Frontal cortex (tissue), 3 donors: ENCODE measurements at regions not wholly inside any gene's neighbourhood (a gene's known extent, or its start where the extent isn't known, plus 50 kb on each side); places are given as distances from the start of the nearest gene placed in this dataset.
"Not testable (repeated sequence)": the region's sequence is repeated elsewhere in the genome, so short reads cannot be mapped to it uniquely, and the experiment has no call there.

Experiments
- DNase-seq, 2 donors: peaks; one replicate each; pipeline ENCODE4 v3.0.0; 2012; ENCODE audit warnings: low spot score in 2 of 2
- FAIRE-seq: peaks from 2 replicates; lab custom pipeline; 2012; peaks lifted over from hg19 to GRCh38; lab: Jason Lieb, UNC
- donor health status: control.
- donor health status: control.
- donor health status: control.

DNA sequence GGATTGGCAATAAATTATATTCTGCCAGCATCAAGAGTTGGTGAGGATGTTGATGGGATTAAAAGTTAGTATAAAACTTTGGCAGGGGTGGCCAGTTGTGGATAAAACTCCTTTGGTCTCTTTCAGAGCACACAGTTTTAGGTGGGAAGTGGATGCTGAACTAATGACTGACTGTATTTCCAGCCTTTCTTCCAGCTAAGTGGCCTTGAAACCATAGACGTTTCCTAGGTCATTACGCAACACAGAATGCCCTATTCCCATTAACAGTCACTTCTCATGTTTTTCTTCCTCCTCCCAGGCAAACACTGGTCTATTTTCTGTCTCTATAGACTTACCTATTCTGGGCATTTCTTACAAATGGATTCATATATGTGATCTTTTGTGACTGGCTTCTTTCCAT, 467.4 kb downstream of the NEBL start:
- no peak for FAIRE-seq
- no peak for DNase-seq

DNA sequence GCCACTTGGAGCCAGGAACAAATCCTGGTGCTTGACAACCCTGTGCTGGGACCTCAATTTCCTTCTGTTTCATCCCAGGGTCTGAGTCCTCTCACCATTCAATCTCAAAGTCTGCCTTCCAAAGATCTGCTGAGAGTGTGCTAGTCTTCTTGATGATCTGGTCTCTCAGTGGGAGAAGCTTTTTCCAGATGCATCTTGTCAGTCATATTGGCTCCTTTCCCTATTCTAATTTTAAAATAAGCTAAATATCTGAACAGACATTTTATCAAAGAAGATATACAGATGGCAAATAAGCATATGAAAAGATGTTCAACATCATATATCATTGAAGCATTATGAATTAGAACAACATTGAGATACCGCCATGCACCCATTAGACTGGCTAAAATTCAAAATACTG, 469.3 kb downstream of the NEBL start:
- no peak for FAIRE-seq
- no peak for DNase-seq

DNA sequence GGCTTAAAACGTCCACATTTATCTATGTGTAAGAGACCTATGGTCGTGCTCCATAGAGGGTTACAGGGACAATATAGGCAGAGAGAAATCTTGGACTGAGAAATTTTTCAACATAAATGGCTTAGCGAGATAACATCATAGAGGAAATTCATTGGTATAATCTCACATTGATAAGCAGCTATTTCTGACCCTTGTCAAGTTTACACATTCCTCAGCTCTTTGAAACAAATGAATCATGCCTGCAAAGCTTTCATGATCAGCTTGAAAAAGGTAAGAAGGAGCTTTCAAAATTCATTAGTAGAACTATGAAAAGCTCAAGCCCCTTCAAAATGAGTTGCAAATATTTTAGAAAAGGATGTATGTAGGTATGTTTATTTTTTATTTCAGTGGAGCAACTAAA, 478.8 kb downstream of the NEBL start:
- FAIRE-seq (no peak), DNase-seq (no peak)

DNA sequence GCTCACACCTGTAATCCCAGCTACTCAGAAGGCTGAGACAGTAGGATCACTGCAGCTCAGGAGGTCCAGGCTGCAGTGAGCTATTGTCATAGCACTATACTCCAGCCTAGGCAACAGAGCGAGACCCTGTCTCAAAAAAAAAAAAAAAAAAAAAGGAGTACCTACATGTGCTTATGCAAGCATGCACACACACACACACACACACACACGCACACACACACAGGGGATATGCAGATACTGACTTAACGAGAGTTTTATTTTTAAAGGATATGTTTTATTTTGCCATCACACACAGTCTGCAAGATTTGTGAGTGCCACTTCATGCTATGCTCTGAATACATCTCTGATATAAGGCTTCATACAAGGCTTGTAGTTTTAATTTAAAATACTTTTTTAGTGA, 479.3 kb downstream of the NEBL start:
- no peak for DNase-seq
- FAIRE-seq = no peak

DNA sequence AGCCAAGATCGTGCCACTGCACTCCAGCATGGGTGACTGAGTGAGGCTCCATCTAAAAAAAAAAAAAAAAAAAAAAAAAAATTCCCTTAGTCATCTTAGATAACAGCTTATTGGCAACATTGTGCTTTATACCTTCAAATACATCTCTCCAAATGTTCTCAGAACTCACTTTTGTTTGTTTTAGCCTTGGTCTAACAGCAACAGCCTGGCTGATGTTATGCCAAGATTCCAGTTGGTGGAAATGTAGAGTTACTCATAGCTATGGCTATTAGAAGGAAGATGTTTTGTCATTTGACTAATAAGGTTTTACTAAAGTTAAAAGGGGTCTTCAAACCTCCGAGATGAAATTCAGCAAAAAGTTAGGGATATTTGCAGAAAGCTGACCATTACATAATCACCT, 481.4 kb downstream of the NEBL start:
- DNase-seq (no peak), FAIRE-seq (no peak)

DNA sequence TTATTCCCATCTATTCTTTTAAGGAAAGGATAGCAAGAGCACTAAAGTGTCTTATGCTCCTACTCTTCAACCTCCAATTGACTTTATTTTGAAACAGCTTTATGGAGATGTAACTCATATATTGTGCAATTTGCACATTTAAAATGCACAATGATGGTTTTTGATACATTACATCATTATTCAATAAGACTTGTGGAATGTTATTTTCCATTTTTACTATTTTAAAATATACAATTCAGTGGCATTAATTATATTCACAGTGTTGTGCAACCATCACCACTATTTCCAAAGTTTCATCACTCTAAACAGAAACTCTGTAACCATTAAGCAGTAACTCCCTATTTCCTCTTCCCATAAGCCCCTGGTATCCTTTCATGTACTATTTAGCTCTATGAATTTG, 489.8 kb downstream of the NEBL start:
- DNase-seq (no peak), FAIRE-seq (no peak)

DNA sequence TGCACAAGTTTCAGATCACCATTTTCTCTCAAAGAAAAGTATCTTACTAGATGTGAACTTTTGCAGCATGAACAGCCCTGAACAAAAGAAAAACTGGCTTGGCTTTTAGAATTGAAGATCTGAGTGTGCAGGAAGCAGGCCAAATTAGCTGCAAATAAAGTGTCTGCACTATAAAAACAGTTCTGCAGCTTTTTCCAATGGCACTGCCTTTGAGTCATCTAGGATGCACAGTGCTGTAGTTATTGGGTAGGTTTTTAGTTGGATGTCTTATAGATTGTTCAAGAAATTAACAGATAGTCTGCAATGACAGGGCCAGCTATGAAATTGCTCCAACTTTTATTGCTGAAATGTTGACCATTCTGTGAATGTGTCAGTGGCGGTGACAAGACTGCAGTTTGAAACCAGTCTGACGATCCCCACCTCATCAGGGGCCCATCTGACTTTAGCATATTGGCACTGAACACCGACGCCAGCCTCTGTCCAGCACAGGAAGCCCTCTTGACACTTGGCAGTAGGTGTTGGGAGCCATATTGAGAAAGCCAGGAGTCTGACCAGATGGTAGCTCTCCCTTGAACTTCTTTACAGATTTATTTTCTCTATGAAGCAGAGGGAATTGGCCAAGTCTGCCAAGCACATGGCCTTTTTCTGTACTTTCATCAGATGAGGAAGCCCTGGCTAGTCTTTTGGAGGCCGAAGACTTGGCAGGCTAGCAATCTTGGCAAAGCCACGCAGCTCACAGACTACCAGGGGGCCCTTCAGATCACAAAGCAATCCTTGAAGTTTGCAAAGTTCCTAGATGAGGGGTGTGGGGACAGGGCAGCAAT, 490.6 kb downstream of the NEBL start:
- no peak for FAIRE-seq
- peak in 1 of 2 donors; percentile 6 for DNase-seq

DNA sequence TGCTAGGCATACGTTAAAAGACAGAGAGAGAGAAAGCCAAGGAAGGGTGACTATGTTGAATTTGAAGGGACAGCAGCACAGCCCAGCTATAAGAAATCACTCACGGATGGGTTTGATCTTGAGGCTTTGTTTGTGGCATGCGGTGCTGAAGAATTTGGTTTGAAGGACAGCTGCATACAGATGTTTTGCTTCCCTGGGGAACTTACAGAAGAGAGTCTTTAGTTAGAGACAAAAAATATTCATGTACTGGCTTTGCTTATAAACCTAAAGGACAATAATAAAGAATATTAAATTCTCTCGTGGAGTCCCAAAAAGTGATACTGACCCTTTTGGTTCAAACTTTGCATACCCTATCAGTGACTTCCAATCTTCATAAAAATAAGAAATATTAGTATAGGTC, 491.4 kb downstream of the NEBL start:
- FAIRE-seq (no peak), DNase-seq (no peak)

DNA sequence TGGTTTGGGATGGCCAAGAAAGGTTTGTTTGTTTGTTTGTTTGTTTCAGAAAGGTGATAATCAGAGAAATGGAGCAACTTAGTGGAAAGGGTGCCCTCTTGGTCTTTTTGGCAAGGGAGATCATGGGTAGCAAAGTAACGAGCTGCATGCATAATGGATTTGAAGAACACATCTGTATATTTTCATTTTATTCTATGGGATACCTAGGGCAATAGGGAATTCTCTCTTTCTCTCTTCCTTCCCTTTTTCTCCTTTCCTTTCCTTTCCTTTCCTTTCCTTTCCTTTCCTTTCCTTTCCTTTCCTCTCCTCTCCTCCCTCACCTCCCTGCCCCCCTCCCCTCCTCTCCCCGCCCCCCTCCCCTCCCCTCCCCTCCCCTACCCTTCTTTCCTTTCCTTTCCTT, 492.1 kb downstream of the NEBL start:
- DNase-seq = no peak
- FAIRE-seq = no peak

DNA sequence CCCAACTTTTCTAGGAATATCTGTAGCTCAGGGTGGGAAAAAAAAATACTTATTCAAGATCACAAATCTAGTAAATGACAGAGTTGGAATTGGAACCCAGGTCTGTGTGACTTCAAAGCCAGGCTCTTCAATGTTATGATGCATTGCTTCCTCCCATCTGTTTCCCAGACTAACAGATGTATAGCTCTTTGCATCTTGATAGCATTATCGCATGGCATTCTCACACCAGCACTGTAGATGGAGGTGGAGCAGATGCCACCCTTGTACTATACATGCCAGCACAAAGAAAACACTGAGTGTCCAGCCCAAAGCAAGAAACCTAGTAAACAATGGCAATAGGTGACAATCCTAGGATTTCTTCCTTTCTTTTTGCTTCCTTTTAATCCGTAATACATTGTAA, 497.3 kb downstream of the NEBL start:
- DNase-seq (no peak), FAIRE-seq (no peak)

DNA sequence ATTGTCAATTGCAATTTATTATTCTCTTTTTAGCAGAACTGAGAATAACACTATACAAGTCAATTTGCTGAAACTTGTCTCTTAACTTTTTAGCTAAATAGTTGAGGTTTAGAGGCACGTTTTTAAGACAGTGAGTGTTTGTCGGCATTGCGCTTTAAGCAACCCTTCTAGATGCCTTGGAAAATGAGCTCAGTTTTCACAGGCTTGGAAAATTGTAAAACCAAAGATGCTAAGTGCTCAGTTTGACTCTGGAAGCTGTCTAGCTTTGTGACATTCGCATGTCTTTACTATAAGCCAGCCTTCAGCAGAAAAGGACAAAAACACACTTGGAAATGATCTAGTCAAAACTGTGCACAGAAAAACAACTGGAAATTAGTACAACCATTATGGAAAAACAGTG, 500.4 kb downstream of the NEBL start:
- DNase-seq (no peak), FAIRE-seq (no peak)

DNA sequence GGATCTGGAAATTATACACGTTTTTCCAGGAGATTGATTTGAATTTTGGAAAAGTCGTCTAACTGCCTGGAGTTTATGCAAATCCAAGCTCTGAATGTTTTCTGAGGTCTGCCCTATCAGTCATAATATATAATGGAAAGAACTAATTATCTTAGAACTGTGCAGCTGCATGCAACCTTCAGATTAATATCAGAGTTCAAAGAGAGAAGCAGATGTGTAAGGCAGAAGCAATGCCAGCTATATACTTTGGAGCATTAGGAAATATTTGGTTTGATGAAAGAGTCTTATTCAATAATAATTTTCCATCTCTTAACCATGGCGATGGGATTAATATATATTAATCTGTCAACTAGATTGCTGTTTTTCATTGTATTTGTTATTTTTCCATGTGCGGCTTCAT, 500.9 kb downstream of the NEBL start:
- DNase-seq (no peak), FAIRE-seq (no peak)

DNA sequence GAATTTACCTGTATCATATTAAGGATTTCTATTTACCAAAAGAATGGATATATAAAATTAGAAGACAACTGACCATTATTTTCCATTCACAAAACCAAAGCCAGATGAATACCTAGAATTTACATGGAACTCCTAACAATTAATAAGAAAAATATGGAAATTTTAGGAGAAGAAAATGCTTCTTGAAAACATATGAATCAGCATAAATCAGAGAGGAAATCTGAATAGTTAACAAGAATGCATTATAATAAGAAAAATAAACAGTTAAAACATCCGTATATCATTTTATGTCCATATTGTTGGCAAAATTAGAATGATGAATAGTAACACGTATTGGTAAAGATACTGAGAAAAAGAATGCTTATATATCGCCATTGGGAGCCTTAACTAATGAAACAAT, 505.5 kb downstream of the NEBL start:
- FAIRE-seq = no peak

DNA sequence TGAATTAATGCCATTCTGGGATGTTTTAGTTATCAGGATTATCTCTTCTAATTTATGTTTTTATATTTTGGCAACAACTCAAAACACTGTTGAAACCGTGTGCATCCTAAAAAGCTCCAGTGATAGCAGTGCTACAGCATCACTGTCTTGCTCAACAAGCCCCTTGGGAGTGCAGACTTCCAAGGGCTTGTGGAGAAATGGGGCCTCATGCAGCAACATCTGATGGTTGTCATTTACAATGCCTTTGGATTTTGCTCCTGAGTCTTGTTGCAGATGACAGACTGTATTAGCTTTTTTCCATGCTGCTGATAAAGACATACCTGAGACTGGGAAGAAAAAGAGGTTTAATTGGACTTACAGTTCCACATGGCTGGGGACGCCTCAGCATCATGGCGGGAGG, 515.4 kb downstream of the NEBL start:
- FAIRE-seq (no peak), DNase-seq (no peak)

More for the DNA sequence above, 505.5 kb downstream of the NEBL start:
- no peak for DNase-seq

DNA sequence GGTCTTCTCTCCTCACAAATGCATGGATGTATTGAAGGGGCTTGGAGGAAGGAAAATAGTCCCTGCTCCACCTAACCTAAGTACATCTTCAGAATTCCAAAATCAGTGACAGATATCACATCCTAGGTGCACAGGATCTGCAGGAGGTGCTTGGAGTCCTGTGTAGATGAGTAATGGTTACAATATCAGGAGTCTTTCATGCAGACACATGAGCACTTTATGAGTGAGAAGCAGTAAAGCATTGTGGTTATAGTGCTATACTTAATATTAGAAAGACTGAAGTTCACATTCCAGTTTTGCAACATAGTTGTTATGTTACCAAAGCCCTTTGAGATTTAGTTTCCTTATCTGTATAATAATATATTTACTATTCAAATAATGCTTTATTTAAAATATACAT, 516.7 kb downstream of the NEBL start:
- FAIRE-seq = no peak
- no peak for DNase-seq

DNA sequence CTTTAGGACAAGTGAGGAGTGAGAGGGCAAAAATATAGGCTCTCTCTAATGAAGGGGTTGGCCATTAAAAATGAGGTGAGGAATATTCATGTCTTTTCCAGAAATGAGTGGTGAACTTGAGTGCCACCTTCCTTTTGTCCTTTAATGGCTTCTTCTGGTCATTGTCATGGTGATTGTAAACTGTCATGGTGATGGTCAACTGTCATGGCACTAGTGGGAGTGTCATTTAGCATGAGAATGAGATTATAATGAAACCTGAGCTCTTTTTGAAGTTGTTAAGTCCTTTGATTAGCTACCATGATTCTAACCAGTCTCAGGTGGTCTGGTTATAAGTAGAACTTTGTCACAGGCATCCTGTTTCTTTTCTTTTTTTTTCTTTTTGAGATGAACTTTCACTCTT, 524.4 kb downstream of the NEBL start:
- FAIRE-seq (no peak), DNase-seq (no peak)

DNA sequence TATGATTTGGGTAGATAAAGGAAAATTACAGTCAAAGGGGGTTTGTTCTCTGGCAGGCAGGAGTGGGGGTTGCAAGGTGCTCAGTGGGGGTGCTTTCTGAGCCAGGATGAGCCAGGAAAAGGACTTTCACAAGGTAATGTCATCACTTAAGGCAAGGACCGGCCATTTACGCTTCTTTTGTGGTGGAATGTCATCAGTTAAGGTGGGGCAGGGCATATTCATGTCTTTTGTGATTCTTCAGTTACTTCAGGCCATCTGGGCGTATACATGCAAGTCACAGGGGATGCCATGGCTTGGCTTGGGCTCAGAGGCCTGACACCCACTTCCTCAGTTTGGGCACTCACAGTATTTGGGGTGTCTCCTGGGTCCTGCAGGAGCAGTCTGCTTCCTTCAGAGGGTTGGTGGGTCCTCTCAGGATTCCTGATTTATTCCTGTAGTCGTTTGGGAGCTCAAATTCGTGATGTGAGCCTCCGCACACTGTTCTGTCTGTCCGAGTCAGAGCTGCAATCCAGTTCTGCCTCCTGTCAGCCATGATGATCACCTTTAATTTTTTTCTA, 526.1 kb downstream of the NEBL start:
- not testable (repeated sequence) for FAIRE-seq, DNase-seq

DNA sequence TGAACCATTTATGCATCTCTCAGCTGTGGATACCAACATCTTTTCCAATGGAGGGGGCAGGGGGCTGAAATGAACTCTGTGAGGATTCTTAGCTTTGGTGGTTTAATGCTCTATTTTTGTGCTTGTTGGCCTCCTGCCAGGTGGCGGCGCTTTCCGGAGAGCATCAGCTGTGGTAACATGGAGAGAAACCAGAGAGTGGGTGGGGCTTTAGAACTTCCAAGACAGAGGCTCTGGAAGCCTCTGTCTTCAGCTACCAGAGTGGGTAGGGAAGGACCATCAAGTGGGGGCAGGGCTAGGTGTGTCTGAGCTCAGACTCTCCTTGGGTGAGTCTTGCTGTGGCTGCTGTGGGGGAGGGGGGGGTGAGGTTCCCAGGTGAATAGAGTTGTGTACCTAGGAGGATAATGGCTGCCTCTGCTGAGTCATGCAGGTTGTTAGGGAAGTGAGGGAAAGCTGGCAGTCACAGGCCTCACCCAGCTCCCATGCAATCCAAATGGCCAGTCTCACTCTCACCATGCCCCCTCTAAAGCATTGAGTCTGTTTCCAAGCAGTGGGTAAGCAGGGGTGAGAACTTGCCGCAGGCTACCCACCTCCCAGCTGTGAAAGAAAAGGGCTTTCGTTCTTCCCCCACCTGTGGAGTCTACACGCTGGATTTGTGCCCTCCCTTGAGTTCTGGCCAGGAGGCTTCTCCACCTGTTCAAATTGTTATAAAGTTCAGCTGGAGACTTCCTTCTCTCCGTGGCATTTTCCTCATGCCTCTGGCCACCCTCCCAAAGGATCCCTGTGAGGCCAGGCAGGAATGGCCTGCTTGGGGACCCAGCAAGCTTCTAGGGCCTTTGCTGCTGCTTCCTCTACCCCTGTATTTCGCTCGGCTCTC, 527.0 kb downstream of the NEBL start:
- FAIRE-seq (no peak), DNase-seq (no peak)

DNA sequence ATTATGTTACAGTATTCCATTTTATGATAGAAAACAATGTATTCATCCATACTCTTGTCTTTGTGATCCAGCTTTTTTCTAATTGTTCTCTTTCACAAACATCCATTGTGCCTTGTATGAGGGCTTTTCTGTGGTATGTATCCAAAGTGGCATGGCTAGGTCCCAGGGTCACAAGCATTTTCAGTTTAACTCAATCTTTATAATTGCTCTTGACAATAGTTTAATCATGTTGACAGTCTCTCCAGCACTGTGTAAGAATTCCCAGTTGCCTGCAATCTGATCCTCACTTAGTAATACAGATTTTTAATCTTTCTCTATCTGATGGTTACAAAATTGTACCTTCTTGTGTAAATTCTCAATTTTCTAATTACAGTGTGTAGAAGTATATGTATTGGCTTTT, 533.4 kb downstream of the NEBL start:
- DNase-seq = no peak
- FAIRE-seq = no peak

DNA sequence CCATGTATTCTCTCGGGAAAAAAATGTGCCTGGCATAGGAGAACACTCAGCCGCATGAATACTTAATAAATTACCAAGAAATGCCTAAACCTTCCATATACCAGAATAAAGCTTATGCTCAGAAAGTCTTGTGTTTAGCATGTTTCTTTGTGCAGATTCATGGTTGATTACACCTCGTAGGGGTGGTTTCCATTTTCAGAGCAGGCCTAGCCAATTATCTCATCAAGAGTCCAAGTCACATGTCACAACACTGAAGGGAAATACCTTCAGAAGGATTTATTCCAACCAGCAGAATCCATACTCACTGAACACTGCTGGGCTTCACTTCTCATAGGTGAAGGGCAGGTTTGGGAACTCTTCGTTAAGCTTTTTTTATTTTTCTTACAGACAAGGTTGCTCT, 539.7 kb downstream of the PLXDC2 start:
- no peak for FAIRE-seq
- no peak for DNase-seq

DNA sequence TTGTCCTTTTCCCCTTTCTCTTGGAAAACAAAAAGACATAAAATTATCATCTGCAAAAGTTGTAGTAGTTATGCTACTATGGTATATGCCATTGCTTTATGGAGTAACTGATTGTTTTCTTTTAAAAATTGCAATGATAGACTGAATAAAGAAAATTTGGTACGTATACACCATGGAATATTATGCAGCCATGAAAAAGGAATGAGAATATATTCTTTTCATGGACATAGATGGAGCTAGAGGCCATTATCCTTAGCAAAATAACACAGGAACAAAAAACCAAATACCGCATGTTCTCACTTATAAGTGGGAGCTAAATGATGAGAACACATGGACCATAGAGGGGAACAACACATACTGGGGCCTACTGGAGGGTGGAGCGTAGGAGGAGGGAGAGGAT, 538.8 kb downstream of the PLXDC2 start:
- DNase-seq (no peak), FAIRE-seq (no peak)
